Hepatocyte (in vitro differentiated cells): ENCODE measurements at regions not wholly inside any gene's neighbourhood (a gene's known extent, or its start where the extent isn't known, plus 50 kb on each side); places are given as distances from the start of the nearest gene placed in this dataset.

ENCODE experiments used
- CTCF ChIP-seq: fragments of 200-600 bp; sonication (generic); IDR thresholded peaks from 2 replicates; pipeline ENCODE4 v1.5.1; 2016; ENCODE audit warnings: antibody characterized with exemption, mild to moderate bottlenecking; ENCODE audit not compliant: poor library complexity
- EZH2 ChIP-seq: fragments of 200-600 bp; sonication (generic); IDR thresholded peaks from 2 replicates; pipeline ENCODE4 v1.6.1; 2016; ENCODE audit warnings: antibody characterized with exemption, mild to moderate bottlenecking, borderline replicate concordance
- EZH2phosphoT487 ChIP-seq: fragments of 200-600 bp; sonication (generic); IDR thresholded peaks from one replicate; pipeline ENCODE4 v1.6.1; 2018; ENCODE audit warnings: antibody characterized with exemption, mild to moderate bottlenecking, low read depth, moderate library complexity; ENCODE audit not compliant: unreplicated experiment, severe bottlenecking

DNA sequence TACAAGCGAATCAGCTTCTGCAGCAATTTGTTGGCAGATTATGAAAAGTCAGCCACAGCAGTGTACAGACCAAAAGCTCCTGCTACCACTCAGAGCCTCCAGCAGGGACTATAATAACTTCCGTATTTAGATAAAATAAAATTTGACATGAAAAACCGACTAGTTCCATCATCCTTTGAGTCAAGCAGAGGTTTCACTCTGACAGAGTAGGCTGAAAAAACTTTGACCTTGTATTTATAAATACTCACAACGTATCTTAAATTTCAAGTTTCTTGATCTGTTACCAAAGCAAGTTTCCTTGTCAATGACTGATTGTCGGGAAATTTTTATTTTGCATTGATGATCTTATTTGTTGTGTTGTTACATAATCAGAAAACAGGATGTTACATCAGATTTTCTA, 283.4 kb downstream of the DAD1 start:
- TF ChIP-seq EZH2 (no peak), CTCF (no peak), EZH2phosphoT487 (no peak)
